Calu3 (cell line): ENCODE measurements at regions not wholly inside any gene's neighbourhood (a gene's known extent, or its start where the extent isn't known, plus 50 kb on each side); places are given as distances from the start of the nearest gene placed in this dataset.

Experiments
- BruUV-seq: library from RNA; stranded (reverse); fragments of 400-500 nt; replicated peaks from 2 replicates; lab custom pipeline; 2021; lab: Mats Ljungman, UMichigan
- CTCF ChIA-PET: fragments of 300-600 bp; sonication (Branson Sonifier 250); formaldehyde crosslinking; loops from one replicate; lab custom pipeline; 2022; ENCODE audit warnings: antibody characterized with exemption; lab: Charles Lee
- DNase-seq: peaks from one replicate; pipeline ENCODE4 v3.0.0; 2022
- H3K27ac Mint-ChIP-seq: one replicate; pipeline ENCODE4 v1.8.0; 2022; ENCODE audit warnings: mixed read lengths; ENCODE audit not compliant: unreplicated experiment
- H3K27me3 Mint-ChIP-seq: one replicate; pipeline ENCODE4 v1.8.0; 2022; ENCODE audit warnings: mixed read lengths; ENCODE audit not compliant: unreplicated experiment
- H3K36me3 Mint-ChIP-seq: one replicate; pipeline ENCODE4 v1.8.0; 2022; ENCODE audit warnings: mild to moderate bottlenecking, moderate library complexity, mixed read lengths; ENCODE audit not compliant: insufficient read depth, unreplicated experiment
- H3K4me1 Mint-ChIP-seq: one replicate; pipeline ENCODE4 v1.8.0; 2022; ENCODE audit warnings: mild to moderate bottlenecking, low read depth, mixed read lengths; ENCODE audit not compliant: unreplicated experiment
- H3K4me3 Mint-ChIP-seq: one replicate; pipeline ENCODE4 v1.8.0; 2022; ENCODE audit warnings: mild to moderate bottlenecking, low read depth, moderate library complexity, mixed read lengths; ENCODE audit not compliant: unreplicated experiment
- H3K9me3 Mint-ChIP-seq: one replicate; pipeline ENCODE4 v1.8.0; 2022; ENCODE audit warnings: low read depth, mixed read lengths; ENCODE audit not compliant: unreplicated experiment
- CTCF ChIP-seq: fragments of 200-600 bp; IDR thresholded peaks from one replicate; pipeline ENCODE4 v1.8.0; 2022; ENCODE audit warnings: antibody characterized with exemption; ENCODE audit not compliant: unreplicated experiment
- intact Hi-C: fragments of 100-400 bp; cut with micrococcal nuclease; formaldehyde crosslinking; loops from one replicate; pipeline ENCODE4 v1.10.0; 2022; ENCODE audit not compliant: unreplicated experiment

- H3K27ac Mint-ChIP-seq, result no peak overlapping the region
- H3K27me3 Mint-ChIP-seq, result no peaks in the 10 kb centered on the region
Observed at GRCh38 chr12:91853350-91854127, 292.1 kb downstream of the BTG1 start.

GRCh38 chr12:91852634-91853033, 293.0 kb downstream of the BTG1 start:
- Mint-ChIP-seq H3K4me3 (no peak overlapping the region), H3K27ac (no peak overlapping the region), H3K36me3 (no peaks in the 10 kb centered on the region), H3K27me3 (no peaks in the 10 kb centered on the region), H3K4me1 (no peaks in the 10 kb centered on the region), H3K9me3 (no peaks in the 10 kb centered on the region)
- CTCF ChIA-PET, result no interaction called here
- DNase-seq, result no peak
- TF ChIP-seq CTCF, result no peak
- BruUV-seq, result no TSS peak
- intact Hi-C loops, result no loop called here

More at GRCh38 chr12:91853350-91854127, 292.1 kb downstream of the BTG1 start:
- CTCF ChIA-PET, result no interaction called here
- Mint-ChIP-seq H3K9me3 (no peaks in the 10 kb centered on the region), H3K36me3 (no peaks in the 10 kb centered on the region), H3K4me1 (no peaks in the 10 kb centered on the region), H3K4me3 (no peak overlapping the region)
- no peak for TF ChIP-seq CTCF
- intact Hi-C loops, result no loop called here
- no TSS peak for BruUV-seq
- no peak for DNase-seq

- Mint-ChIP-seq H3K27ac (no peak overlapping the region), H3K4me3 (no peak overlapping the region), H3K36me3 (no peaks in the 10 kb centered on the region), H3K27me3 (no peaks in the 10 kb centered on the region), H3K4me1 (no peaks in the 10 kb centered on the region), H3K9me3 (no peaks in the 10 kb centered on the region)
- TF ChIP-seq CTCF, result no peak
- intact Hi-C loops, result no loop called here
- CTCF ChIA-PET, result no interaction called here
- no TSS peak for BruUV-seq
- DNase-seq, result no peak
Observed at GRCh38 chr12:91851741-91852477, 293.7 kb downstream of the BTG1 start.

GRCh38 chr12:91846466-91847055, 299.1 kb downstream of the BTG1 start:
- intact Hi-C loops, result no loop called here
- TF ChIP-seq CTCF, result no peak
- Mint-ChIP-seq H3K9me3 (peaks cover 4% of the 10 kb centered on the region), H3K27me3 (no peaks in the 10 kb centered on the region), H3K27ac (no peak overlapping the region), H3K4me3 (no peak overlapping the region), H3K4me1 (no peaks in the 10 kb centered on the region), H3K36me3 (no peaks in the 10 kb centered on the region)
- no TSS peak for BruUV-seq
- DNase-seq, result no peak
- CTCF ChIA-PET, result no interaction called here
